ENCODE measurements at regions not wholly inside any gene's neighbourhood (a gene's known extent, or its start where the extent isn't known, plus 50 kb on each side); places are given as distances from the start of the nearest gene placed in this dataset.

- Mint-ChIP-seq H3K4me1 (peaks cover 18% of the 10 kb centered on the region), H3K27me3 (ENCODE audit: low read depth, poor library complexity) (no peaks in the 10 kb centered on the region), H3K27ac (no peak overlapping the region), H3K36me3 (ENCODE audit: low read depth) (no peaks in the 10 kb centered on the region), H3K4me3 (no peak overlapping the region), H3K9me3 (peaks cover 10% of the 10 kb centered on the region)
- TF ChIP-seq CTCF (IDR thresholded peaks at IDR 0.05): no peak
- DNase-seq: no peak
These were observed 216.9 kb upstream of the THBS1 start for GRCh38 chr15:39363761-39364586.

GRCh38 chr15:39364721-39365120, 216.2 kb upstream of the THBS1 start:
- no peaks in the 10 kb centered on the region for H3K36me3 Mint-ChIP-seq (ENCODE audit: low read depth)
- no peaks in the 10 kb centered on the region for H3K27me3 Mint-ChIP-seq (ENCODE audit: low read depth, poor library complexity)
- no peak for DNase-seq
- peaks cover 17% of the 10 kb centered on the region for H3K9me3 Mint-ChIP-seq
- H3K27ac Mint-ChIP-seq: no peak overlapping the region
- H3K4me1 Mint-ChIP-seq: peaks cover 13% of the 10 kb centered on the region
- H3K4me3 Mint-ChIP-seq: no peak overlapping the region
- no peak for TF ChIP-seq CTCF (IDR thresholded peaks at IDR 0.05)

- no peak for TF ChIP-seq CTCF (IDR thresholded peaks at IDR 0.05)
- H3K27me3 Mint-ChIP-seq (ENCODE audit: low read depth, poor library complexity): no peaks in the 10 kb centered on the region
- H3K9me3 Mint-ChIP-seq: peaks cover 21% of the 10 kb centered on the region
- no peak overlapping the region for H3K27ac Mint-ChIP-seq
- peaks cover 1% of the 10 kb centered on the region for H3K36me3 Mint-ChIP-seq (ENCODE audit: low read depth)
- no peak for DNase-seq
- H3K4me3 Mint-ChIP-seq: no peak overlapping the region
- H3K4me1 Mint-ChIP-seq: peaks cover 13% of the 10 kb centered on the region
These were observed 215.7 kb upstream of the THBS1 start for GRCh38 chr15:39365161-39365560.

GRCh38 chr15:39365873-39366272, 215.0 kb upstream of the THBS1 start:
- H3K4me3 Mint-ChIP-seq: no peak overlapping the region
- DNase-seq: no peak
- no peak overlapping the region for H3K27ac Mint-ChIP-seq
- peaks cover 3% of the 10 kb centered on the region for H3K36me3 Mint-ChIP-seq (ENCODE audit: low read depth)
- no peak for TF ChIP-seq CTCF (IDR thresholded peaks at IDR 0.05)
- peaks cover 27% of the 10 kb centered on the region for H3K9me3 Mint-ChIP-seq
- H3K4me1 Mint-ChIP-seq: peaks cover 13% of the 10 kb centered on the region
- H3K27me3 Mint-ChIP-seq (ENCODE audit: low read depth, poor library complexity): no peaks in the 10 kb centered on the region

- Mint-ChIP-seq H3K27me3 (ENCODE audit: low read depth, poor library complexity) (no peaks in the 10 kb centered on the region), H3K4me3 (no peak overlapping the region), H3K9me3 (peaks cover 41% of the 10 kb centered on the region), H3K36me3 (ENCODE audit: low read depth) (peaks cover 12% of the 10 kb centered on the region), H3K27ac (no peak overlapping the region), H3K4me1 (peaks cover 13% of the 10 kb centered on the region)
- DNase-seq: no peak
- TF ChIP-seq CTCF (IDR thresholded peaks at IDR 0.05): no peak
These were observed 213.3 kb upstream of the THBS1 start for GRCh38 chr15:39367596-39367995.

GRCh38 chr15:39369768-39370167, 211.1 kb upstream of the THBS1 start:
- H3K9me3 Mint-ChIP-seq: peaks cover 41% of the 10 kb centered on the region
- TF ChIP-seq CTCF (IDR thresholded peaks at IDR 0.05): no peak
- no peaks in the 10 kb centered on the region for H3K4me1 Mint-ChIP-seq

More at GRCh38 chr15:39369768-39370167, 211.1 kb upstream of the THBS1 start:
- DNase-seq: no peak
- H3K27ac Mint-ChIP-seq: no peak overlapping the region
- no peak overlapping the region for H3K4me3 Mint-ChIP-seq
- peaks cover 12% of the 10 kb centered on the region for H3K36me3 Mint-ChIP-seq (ENCODE audit: low read depth)
- no peaks in the 10 kb centered on the region for H3K27me3 Mint-ChIP-seq (ENCODE audit: low read depth, poor library complexity)

Data from nephron progenitor cell (in vitro differentiated cells).